ENCODE measurements at regions not wholly inside any gene's neighbourhood (a gene's known extent, or its start where the extent isn't known, plus 50 kb on each side); places are given as distances from the start of the nearest gene placed in this dataset.
"Not testable (repeated sequence)": the region's sequence is repeated elsewhere in the genome, so short reads cannot be mapped to it uniquely, and the experiment has no call there.

DNA sequence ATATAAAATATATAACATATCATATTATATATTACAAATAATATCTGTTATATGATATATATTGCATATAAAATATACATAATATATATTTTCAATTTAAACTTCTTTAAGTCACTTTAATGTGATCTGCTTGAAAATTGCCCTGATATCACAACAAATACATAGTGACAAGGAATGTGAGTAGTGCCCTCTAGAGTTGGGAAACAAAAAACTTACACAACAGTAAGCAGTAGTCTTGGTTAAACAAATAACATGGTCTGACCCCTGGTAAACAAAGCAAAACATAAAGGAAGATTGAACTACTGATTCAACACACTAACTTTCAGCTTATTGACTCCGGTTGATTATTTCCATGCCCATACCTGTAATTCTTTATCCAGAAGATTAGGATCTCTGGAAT lies 188.3 kb upstream of the NMUR2 start:
- DNase-seq (ENCODE audit: extremely low read depth, low read depth), result no peak
- TF ChIP-seq, protein P1, sequence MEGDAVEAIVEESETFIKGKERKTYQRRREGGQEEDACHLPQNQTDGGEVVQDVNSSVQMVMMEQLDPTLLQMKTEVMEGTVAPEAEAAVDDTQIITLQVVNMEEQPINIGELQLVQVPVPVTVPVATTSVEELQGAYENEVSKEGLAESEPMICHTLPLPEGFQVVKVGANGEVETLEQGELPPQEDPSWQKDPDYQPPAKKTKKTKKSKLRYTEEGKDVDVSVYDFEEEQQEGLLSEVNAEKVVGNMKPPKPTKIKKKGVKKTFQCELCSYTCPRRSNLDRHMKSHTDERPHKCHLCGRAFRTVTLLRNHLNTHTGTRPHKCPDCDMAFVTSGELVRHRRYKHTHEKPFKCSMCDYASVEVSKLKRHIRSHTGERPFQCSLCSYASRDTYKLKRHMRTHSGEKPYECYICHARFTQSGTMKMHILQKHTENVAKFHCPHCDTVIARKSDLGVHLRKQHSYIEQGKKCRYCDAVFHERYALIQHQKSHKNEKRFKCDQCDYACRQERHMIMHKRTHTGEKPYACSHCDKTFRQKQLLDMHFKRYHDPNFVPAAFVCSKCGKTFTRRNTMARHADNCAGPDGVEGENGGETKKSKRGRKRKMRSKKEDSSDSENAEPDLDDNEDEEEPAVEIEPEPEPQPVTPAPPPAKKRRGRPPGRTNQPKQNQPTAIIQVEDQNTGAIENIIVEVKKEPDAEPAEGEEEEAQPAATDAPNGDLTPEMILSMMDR (IDR thresholded peaks at IDR 0.05; ENCODE audit: low read depth, low read length), result no peak

DNA sequence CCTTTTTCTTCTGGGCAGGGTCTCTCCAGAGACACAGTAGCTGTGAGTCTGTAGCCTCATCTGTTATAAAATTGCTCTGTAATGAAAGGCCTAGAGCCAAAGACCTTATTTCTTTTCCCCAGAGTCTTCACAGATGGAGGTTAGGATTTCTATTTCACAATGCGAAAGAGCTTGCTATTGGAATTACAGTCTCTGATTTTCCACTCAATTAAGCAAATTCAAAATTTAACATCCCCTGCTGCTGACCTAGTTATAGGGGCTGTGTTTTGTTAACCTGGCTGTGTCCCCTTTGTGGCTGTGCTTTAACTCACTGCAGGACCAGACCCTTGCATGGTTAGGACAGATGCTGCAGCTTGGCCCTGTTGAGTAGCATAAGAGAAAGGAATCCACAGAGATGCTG lies 190.3 kb upstream of the NMUR2 start:
- DNase-seq (ENCODE audit: extremely low read depth, low read depth), result no peak
- TF ChIP-seq, protein P1 (IDR thresholded peaks at IDR 0.05; ENCODE audit: low read depth, low read length), result no peak

DNA sequence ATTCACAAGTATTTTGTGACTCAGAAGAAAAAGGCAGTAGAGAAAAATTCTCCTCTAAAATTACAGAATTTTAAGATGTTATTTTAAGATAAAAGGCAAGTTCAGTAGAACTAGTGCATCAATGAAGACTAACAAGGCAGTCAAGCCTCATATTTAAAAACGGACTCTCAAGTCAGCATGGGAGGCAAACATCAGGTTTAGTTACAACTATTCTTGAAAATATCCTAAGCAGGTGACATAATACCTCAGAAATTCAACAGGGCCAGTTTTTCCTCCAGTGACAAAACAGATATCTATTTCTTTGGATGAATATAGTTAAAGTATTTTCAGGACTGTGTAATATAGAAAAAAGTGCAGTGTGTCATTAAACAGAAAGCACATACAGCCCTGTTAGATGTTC lies 194.0 kb upstream of the NMUR2 start:
- TF ChIP-seq, protein P1 (IDR thresholded peaks at IDR 0.05; ENCODE audit: low read depth, low read length), result no peak
- no peak for DNase-seq (ENCODE audit: extremely low read depth, low read depth)

DNA sequence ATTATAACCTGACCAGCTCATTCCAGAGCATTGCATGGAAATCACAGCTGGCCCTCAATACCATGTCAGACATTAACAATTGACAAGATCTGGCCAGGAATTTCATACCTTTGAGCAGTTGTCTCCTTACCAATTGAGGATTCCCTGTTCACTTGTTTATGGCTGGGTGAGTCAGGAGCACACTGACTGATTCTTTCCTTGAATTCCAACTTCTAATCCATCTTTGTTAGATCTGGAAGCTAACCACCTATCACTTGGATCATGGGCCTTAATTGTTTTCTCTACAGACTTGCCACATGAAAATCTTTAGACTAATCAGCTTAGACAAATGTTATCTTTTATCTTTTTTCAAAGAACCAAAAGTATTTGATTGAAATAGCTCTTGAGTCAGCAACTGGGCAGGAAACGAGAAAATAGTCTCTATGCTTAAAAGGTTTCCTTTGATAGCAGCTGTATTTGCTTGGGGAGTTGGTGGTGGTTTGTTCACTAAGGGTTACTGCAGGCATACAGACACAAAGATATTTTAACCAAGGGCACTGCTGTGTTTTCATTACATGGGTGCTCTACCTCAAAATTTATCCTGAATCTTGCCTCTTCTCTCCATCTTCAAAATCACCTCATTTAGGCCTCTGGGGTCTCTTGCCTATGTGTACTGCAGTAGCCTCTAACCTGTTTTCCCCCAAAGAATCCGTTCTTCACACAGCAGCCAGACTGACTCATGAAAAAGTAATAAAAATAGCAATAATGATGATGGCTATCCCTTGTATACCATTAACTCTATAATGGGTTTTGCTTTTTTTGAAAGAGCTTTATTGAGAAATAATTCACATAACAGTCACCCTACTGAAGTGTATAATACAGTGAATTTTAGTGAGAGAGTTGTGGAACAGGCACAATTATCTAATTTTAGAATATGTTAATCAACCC lies 197.0 kb upstream of the NMUR2 start:
- TF ChIP-seq, protein P1 (IDR thresholded peaks at IDR 0.05; ENCODE audit: low read depth, low read length), result no peak
- no peak for DNase-seq (ENCODE audit: extremely low read depth, low read depth)

DNA sequence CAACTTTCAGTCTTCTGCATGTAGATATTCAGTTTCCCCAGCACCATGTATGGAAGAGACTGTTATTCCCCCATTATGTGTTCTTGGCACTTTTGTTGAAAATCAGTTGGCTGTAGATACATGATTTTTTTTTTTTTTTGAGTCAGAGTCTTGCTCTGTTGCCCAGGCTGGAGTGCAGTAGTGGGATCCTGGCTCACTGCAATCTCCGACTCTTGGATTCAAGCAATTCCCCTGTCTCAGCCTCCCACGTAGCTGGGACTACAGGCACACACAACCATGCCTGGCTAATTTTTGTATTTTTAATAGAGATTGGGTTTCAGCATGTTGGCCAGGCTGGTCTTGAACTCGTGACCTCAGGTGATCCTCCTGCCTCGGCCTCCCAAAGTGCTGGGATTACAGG lies 201.0 kb upstream of the NMUR2 start:
- DNase-seq (ENCODE audit: extremely low read depth, low read depth), result not testable (repeated sequence)

DNA sequence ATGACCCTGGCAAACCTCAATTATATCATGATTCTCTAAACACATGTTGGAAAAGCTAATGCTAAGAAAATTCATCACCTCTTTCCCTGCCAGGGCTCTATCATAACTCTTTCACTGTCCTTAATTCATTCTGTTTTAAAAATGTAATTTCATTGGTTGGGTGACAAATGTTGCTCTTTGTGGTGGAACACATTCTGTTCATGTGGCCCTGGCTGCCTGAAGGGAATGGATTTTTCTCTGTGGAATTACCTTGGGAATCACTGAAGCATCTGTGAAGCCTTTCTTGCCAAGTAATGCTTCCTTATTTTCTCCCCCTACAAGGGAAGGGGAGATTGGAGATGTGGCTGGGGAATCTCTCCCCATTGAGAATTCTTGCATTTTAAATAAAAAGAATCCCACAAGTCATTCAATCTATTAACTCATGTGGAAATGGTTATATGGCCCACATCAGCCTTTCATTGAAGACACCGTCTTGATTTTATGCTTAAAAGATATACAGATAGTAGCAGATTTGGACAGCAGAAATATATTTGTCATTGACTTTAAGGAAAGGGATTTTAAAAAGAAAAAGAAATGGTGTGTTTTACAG lies 201.8 kb upstream of the NMUR2 start:
- DNase-seq (ENCODE audit: extremely low read depth, low read depth), result no peak
- TF ChIP-seq, protein P1 (IDR thresholded peaks at IDR 0.05; ENCODE audit: low read depth, low read length), result no peak

DNA sequence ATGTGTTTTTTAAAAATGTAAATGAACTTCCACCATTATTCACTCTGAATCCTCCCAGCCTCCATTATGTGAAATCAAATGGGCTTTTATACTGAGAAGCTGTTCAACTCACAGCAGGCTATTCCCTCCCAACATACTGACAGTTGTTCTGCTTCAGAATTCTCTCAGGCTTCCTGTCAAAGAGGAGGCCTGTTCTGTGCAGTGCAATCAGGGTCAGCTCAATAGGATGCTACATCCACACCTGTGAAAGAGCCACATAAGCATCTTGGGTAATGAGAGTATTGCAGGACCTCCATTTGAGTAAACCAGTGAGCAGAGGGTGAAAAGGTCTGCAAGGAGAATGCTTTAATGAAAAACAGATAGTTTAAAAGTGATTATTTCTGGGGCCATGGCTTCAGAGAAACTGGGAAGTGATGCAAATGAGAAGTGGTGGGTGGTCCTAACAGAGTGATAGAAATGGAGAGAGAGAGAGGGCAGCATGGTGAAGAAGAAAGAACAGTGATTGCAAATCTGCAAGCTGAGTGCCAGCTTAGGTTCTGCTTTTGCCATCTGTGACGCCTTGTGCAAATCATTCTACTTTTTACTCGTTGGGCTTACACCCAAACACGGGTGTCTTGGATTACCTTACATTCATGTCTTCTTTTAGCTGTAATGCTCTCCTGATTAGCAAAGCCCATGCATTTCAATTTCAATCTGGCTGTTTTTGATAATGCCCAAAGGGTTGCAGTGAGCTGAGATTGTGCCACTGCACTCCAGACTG lies 202.5 kb upstream of the NMUR2 start:
- TF ChIP-seq, protein P1 (IDR thresholded peaks at IDR 0.05; ENCODE audit: low read depth, low read length), result no peak
- no peak for DNase-seq (ENCODE audit: extremely low read depth, low read depth)

All from AG09319 (cell line).